DND-41 (cell line): ENCODE measurements at regions not wholly inside any gene's neighbourhood (a gene's known extent, or its start where the extent isn't known, plus 50 kb on each side); places are given as distances from the start of the nearest gene placed in this dataset.

Experiments
- EZH2 ChIP-seq: IDR thresholded peaks from 3 replicates; pipeline ENCODE4 v1.6.1; 2012; ENCODE audit warnings: borderline replicate concordance, low read depth, mild to moderate bottlenecking, moderate library complexity, low read length, inconsistent platforms; ENCODE audit not compliant: severe bottlenecking
- TF ChIP-seq, protein P1 (sequence below): IDR thresholded peaks from 2 replicates; pipeline ENCODE4 v1.5.1; 2012; ENCODE audit warnings: borderline replicate concordance, low read length, moderate library complexity, mild to moderate bottlenecking; ENCODE audit not compliant: poor library complexity, severe bottlenecking; ENCODE audit errors: extremely low read depth

GRCh38 chr16:48961546-48961945 is 320.1 kb downstream of the CBLN1 start:
- TF ChIP-seq, protein P1, sequence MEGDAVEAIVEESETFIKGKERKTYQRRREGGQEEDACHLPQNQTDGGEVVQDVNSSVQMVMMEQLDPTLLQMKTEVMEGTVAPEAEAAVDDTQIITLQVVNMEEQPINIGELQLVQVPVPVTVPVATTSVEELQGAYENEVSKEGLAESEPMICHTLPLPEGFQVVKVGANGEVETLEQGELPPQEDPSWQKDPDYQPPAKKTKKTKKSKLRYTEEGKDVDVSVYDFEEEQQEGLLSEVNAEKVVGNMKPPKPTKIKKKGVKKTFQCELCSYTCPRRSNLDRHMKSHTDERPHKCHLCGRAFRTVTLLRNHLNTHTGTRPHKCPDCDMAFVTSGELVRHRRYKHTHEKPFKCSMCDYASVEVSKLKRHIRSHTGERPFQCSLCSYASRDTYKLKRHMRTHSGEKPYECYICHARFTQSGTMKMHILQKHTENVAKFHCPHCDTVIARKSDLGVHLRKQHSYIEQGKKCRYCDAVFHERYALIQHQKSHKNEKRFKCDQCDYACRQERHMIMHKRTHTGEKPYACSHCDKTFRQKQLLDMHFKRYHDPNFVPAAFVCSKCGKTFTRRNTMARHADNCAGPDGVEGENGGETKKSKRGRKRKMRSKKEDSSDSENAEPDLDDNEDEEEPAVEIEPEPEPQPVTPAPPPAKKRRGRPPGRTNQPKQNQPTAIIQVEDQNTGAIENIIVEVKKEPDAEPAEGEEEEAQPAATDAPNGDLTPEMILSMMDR: no peak
- no peak for TF ChIP-seq EZH2
